Dendritic cell treated with granulocyte-macrophage colony-stimulating factor and Interleukin-4, amounts not matched to agents 40 ng/mL and 50 ng/mL, for 4 days (primary cell): ENCODE measurements at regions not wholly inside any gene's neighbourhood (a gene's known extent, or its start where the extent isn't known, plus 50 kb on each side); places are given as distances from the start of the nearest gene placed in this dataset.

Experiments used
- H3K27ac Mint-ChIP-seq: one replicate; pipeline ENCODE4 v1.8.0; 2022; ENCODE audit warnings: mild to moderate bottlenecking, mixed read lengths
- H3K27me3 Mint-ChIP-seq: one replicate; pipeline ENCODE4 v1.8.0; 2022; ENCODE audit warnings: mild to moderate bottlenecking, mixed read lengths
- H3K36me3 Mint-ChIP-seq: one replicate; pipeline ENCODE4 v1.8.0; 2022; ENCODE audit warnings: low read depth, mixed read lengths
- H3K4me1 Mint-ChIP-seq: one replicate; pipeline ENCODE4 v1.8.0; 2022; ENCODE audit warnings: low read depth, mixed read lengths
- H3K4me3 Mint-ChIP-seq: one replicate; pipeline ENCODE4 v1.8.0; 2022; ENCODE audit warnings: mild to moderate bottlenecking, moderate library complexity, mixed read lengths
- H3K9me3 Mint-ChIP-seq: one replicate; pipeline ENCODE4 v1.8.0; 2022; ENCODE audit warnings: mixed read lengths
- intact Hi-C: fragments of 100-400 bp; cut with micrococcal nuclease; formaldehyde crosslinking; loops from one replicate; pipeline ENCODE4 v1.15.0; 2022

- Mint-ChIP-seq H3K4me3 (no peak overlapping the region), H3K9me3 (no peaks in the 10 kb centered on the region), H3K36me3 (no peaks in the 10 kb centered on the region), H3K27me3 (peaks cover 1% of the 10 kb centered on the region), H3K4me1 (no peaks in the 10 kb centered on the region), H3K27ac (no peak overlapping the region)
- intact Hi-C loops: no loop called here
These were observed 596.7 kb downstream of the EPM2A start for GRCh38 chr6:145138469-145139139.

- peaks cover 1% of the 10 kb centered on the region for H3K27me3 Mint-ChIP-seq
- no peaks in the 10 kb centered on the region for H3K9me3 Mint-ChIP-seq
- intact Hi-C loops: no loop called here
- no peaks in the 10 kb centered on the region for H3K36me3 Mint-ChIP-seq
- no peak overlapping the region for H3K4me3 Mint-ChIP-seq
- H3K27ac Mint-ChIP-seq: no peak overlapping the region
- H3K4me1 Mint-ChIP-seq: no peaks in the 10 kb centered on the region
These were observed 596.0 kb downstream of the EPM2A start for GRCh38 chr6:145139140-145139850.

- H3K4me3 Mint-ChIP-seq: no peak overlapping the region
- no peaks in the 10 kb centered on the region for H3K4me1 Mint-ChIP-seq
- H3K27ac Mint-ChIP-seq: no peak overlapping the region
- H3K27me3 Mint-ChIP-seq: peaks cover 1% of the 10 kb centered on the region
- H3K9me3 Mint-ChIP-seq: no peaks in the 10 kb centered on the region
- no peaks in the 10 kb centered on the region for H3K36me3 Mint-ChIP-seq
- intact Hi-C loops: no loop called here
These were observed 595.4 kb downstream of the EPM2A start for GRCh38 chr6:145139895-145140294.

GRCh38 chr6:145141572-145141971 is 593.7 kb downstream of the EPM2A start:
- Mint-ChIP-seq H3K36me3 (no peaks in the 10 kb centered on the region), H3K9me3 (no peaks in the 10 kb centered on the region), H3K27me3 (no peaks in the 10 kb centered on the region), H3K4me3 (no peak overlapping the region), H3K4me1 (no peaks in the 10 kb centered on the region), H3K27ac (no peak overlapping the region)
- intact Hi-C loops: no loop called here

GRCh38 chr6:145142958-145143357 is 592.4 kb downstream of the EPM2A start:
- Mint-ChIP-seq H3K4me1 (peaks cover 7% of the 10 kb centered on the region), H3K36me3 (no peaks in the 10 kb centered on the region), H3K9me3 (no peaks in the 10 kb centered on the region), H3K4me3 (no peak overlapping the region), H3K27me3 (no peaks in the 10 kb centered on the region), H3K27ac (no peak overlapping the region)
- intact Hi-C loops: no loop called here

- no peaks in the 10 kb centered on the region for H3K36me3 Mint-ChIP-seq
- H3K4me3 Mint-ChIP-seq: no peak overlapping the region
- H3K27me3 Mint-ChIP-seq: no peaks in the 10 kb centered on the region
- H3K9me3 Mint-ChIP-seq: no peaks in the 10 kb centered on the region
- peaks cover 11% of the 10 kb centered on the region for H3K4me1 Mint-ChIP-seq
- no peak overlapping the region for H3K27ac Mint-ChIP-seq
- intact Hi-C loops: no loop called here
These were observed 591.9 kb downstream of the EPM2A start for GRCh38 chr6:145143379-145143778.

GRCh38 chr6:145147559-145147958 is 587.8 kb downstream of the EPM2A start:
- Mint-ChIP-seq H3K27me3 (no peaks in the 10 kb centered on the region), H3K36me3 (no peaks in the 10 kb centered on the region), H3K4me3 (no peak overlapping the region), H3K4me1 (peaks cover 17% of the 10 kb centered on the region), H3K9me3 (no peaks in the 10 kb centered on the region), H3K27ac (no peak overlapping the region)
- intact Hi-C loops: no loop called here

GRCh38 chr6:145147981-145148749 is 587.2 kb downstream of the EPM2A start:
- Mint-ChIP-seq H3K4me3 (no peak overlapping the region), H3K9me3 (no peaks in the 10 kb centered on the region), H3K27ac (no peak overlapping the region), H3K4me1 (peaks cover 17% of the 10 kb centered on the region), H3K27me3 (no peaks in the 10 kb centered on the region), H3K36me3 (no peaks in the 10 kb centered on the region)
- intact Hi-C loops: no loop called here

- peaks cover 17% of the 10 kb centered on the region for H3K4me1 Mint-ChIP-seq
- intact Hi-C loops: no loop called here
- no peaks in the 10 kb centered on the region for H3K36me3 Mint-ChIP-seq
- no peaks in the 10 kb centered on the region for H3K9me3 Mint-ChIP-seq
- H3K27me3 Mint-ChIP-seq: no peaks in the 10 kb centered on the region
- H3K27ac Mint-ChIP-seq: no peak overlapping the region
- no peak overlapping the region for H3K4me3 Mint-ChIP-seq
These were observed 586.5 kb downstream of the EPM2A start for GRCh38 chr6:145148776-145149175.

- no peaks in the 10 kb centered on the region for H3K36me3 Mint-ChIP-seq
- H3K27ac Mint-ChIP-seq: no peak overlapping the region
- H3K9me3 Mint-ChIP-seq: peaks cover 5% of the 10 kb centered on the region
- H3K27me3 Mint-ChIP-seq: no peaks in the 10 kb centered on the region
- H3K4me1 Mint-ChIP-seq: peaks cover 28% of the 10 kb centered on the region
- intact Hi-C loops: no loop called here
- H3K4me3 Mint-ChIP-seq: no peak overlapping the region
These were observed 583.7 kb downstream of the EPM2A start for GRCh38 chr6:145151624-145152023.

GRCh38 chr6:145153495-145153894 is 581.8 kb downstream of the EPM2A start:
- intact Hi-C loops: no loop called here
- peaks cover 18% of the 10 kb centered on the region for H3K4me1 Mint-ChIP-seq

GRCh38 chr6:145155411-145155810 is 579.9 kb downstream of the EPM2A start:
- H3K27ac Mint-ChIP-seq: no peak overlapping the region
- H3K27me3 Mint-ChIP-seq: no peaks in the 10 kb centered on the region
- H3K4me3 Mint-ChIP-seq: no peak overlapping the region
- H3K4me1 Mint-ChIP-seq: peaks cover 13% of the 10 kb centered on the region
- intact Hi-C loops: no loop called here
- peaks cover 32% of the 10 kb centered on the region for H3K9me3 Mint-ChIP-seq
- peaks cover 6% of the 10 kb centered on the region for H3K36me3 Mint-ChIP-seq

More at GRCh38 chr6:145153495-145153894, 581.8 kb downstream of the EPM2A start:
- H3K36me3 Mint-ChIP-seq: peaks cover 1% of the 10 kb centered on the region
- H3K27me3 Mint-ChIP-seq: no peaks in the 10 kb centered on the region
- peaks cover 13% of the 10 kb centered on the region for H3K9me3 Mint-ChIP-seq
- no peak overlapping the region for H3K4me3 Mint-ChIP-seq
- H3K27ac Mint-ChIP-seq: no peak overlapping the region

GRCh38 chr6:145155873-145156782 is 579.2 kb downstream of the EPM2A start:
- Mint-ChIP-seq H3K36me3 (peaks cover 6% of the 10 kb centered on the region), H3K4me3 (no peak overlapping the region), H3K9me3 (peaks cover 33% of the 10 kb centered on the region), H3K27ac (no peak overlapping the region), H3K27me3 (no peaks in the 10 kb centered on the region), H3K4me1 (peaks cover 13% of the 10 kb centered on the region)
- intact Hi-C loops: no loop called here
